IMR-90 (cell line): ENCODE measurements at regions not wholly inside any gene's neighbourhood (a gene's known extent, or its start where the extent isn't known, plus 50 kb on each side); places are given as distances from the start of the nearest gene placed in this dataset.

ENCODE experiments used
- ATAC-seq: fragments of 200-7000 bp; cut with Tn5 transposase; 2 replicates; pipeline ENCODE4 v1.9.1; 2020; ENCODE audit warnings: low read depth, mild to moderate bottlenecking, moderate library complexity
- BruUV-seq: library from RNA; stranded (reverse); fragments of 400-500 nt; replicated peaks from 2 replicates; lab custom pipeline; 2021; lab: Mats Ljungman, UMichigan
- CTCF ChIA-PET: fragments of 300-600 bp; formaldehyde crosslinking; extraction: SDS; loops from one replicate; lab custom pipeline; 2021; ENCODE audit warnings: antibody characterized with exemption; lab: Yijun Ruan, JAX
- POLR2A ChIA-PET: fragments of 300-600 bp; sonication (Branson Sonifier 250); formaldehyde crosslinking; loops from one replicate; lab custom pipeline; 2022; ENCODE audit warnings: antibody characterized with exemption; ENCODE audit not compliant: unreplicated experiment; lab: Charles Lee
- DNase-seq: peaks from one replicate; pipeline ENCODE4 v3.0.0; 2013
- H2AFZ ChIP-seq: replicated peaks from 2 replicates; pipeline ENCODE3; 2013; ENCODE audit warnings: low read length, mild to moderate bottlenecking; ENCODE audit not compliant: poor library complexity
- H2AK5ac ChIP-seq: 2 replicates; pipeline ENCODE4 v1.6.1; 2013; ENCODE audit warnings: low read depth, low read length, inconsistent platforms
- H2AK9ac ChIP-seq: replicated peaks from 2 replicates; pipeline ENCODE3; 2013; ENCODE audit warnings: mild to moderate bottlenecking, low read depth, low read length, moderate library complexity; ENCODE audit not compliant: poor library complexity
- H2BK120ac ChIP-seq: 2 replicates; pipeline ENCODE4 v1.6.1; 2013; ENCODE audit warnings: low read depth, low read length, inconsistent platforms
- H2BK15ac ChIP-seq: 3 replicates; pipeline ENCODE4 v1.6.1; 2013; ENCODE audit warnings: low read depth, low read length, inconsistent platforms
- H2BK20ac ChIP-seq: 2 replicates; pipeline ENCODE4 v1.6.1; 2013; ENCODE audit warnings: low read depth, mild to moderate bottlenecking, inconsistent platforms, low read length, moderate library complexity
- H2BK5ac ChIP-seq: 2 replicates; pipeline ENCODE4 v1.6.1; 2013; ENCODE audit warnings: mild to moderate bottlenecking, low read depth, low read length, inconsistent platforms; ENCODE audit not compliant: poor library complexity, severe bottlenecking
- H3K14ac ChIP-seq: replicated peaks from 2 replicates; pipeline ENCODE4 v1.6.1; 2013; ENCODE audit warnings: low read depth, low read length, inconsistent platforms
- H3K18ac ChIP-seq: 2 replicates; pipeline ENCODE4 v1.6.1; 2013; ENCODE audit warnings: low read depth, low read length, control low read depth
- H3K23ac ChIP-seq: 2 replicates; pipeline ENCODE4 v1.6.1; 2013; ENCODE audit warnings: low read depth, low read length, inconsistent platforms
- H3K27ac ChIP-seq: 2 replicates; pipeline ENCODE4 v1.5.1; 2013; ENCODE audit warnings: mild to moderate bottlenecking, control low read depth, low read length; ENCODE audit not compliant: insufficient read depth
- H3K27me3 ChIP-seq: 2 replicates; pipeline ENCODE4 v1.6.1; 2013; ENCODE audit warnings: low read length; ENCODE audit not compliant: control insufficient read depth, insufficient read depth
- H3K36me3 ChIP-seq: 2 replicates; pipeline ENCODE4 v1.6.1; 2013; ENCODE audit warnings: low read length, mixed read lengths; ENCODE audit not compliant: control insufficient read depth, insufficient read depth
- H3K4ac ChIP-seq: 2 replicates; pipeline ENCODE4 v1.6.1; 2013; ENCODE audit warnings: low read depth, low read length, inconsistent platforms
- H3K4me1 ChIP-seq: 2 replicates; pipeline ENCODE4 v1.6.1; 2013; ENCODE audit warnings: low read length, mixed read lengths; ENCODE audit not compliant: control insufficient read depth, insufficient read depth
- H3K4me2 ChIP-seq: 2 replicates; pipeline ENCODE4 v1.6.1; 2013; ENCODE audit warnings: low read depth, mild to moderate bottlenecking, control low read depth, low read length, moderate library complexity
- H3K4me3 ChIP-seq: 2 replicates; pipeline ENCODE4 v1.5.1; 2013; ENCODE audit warnings: low read depth, mild to moderate bottlenecking, control low read depth, low read length, moderate library complexity; ENCODE audit not compliant: insufficient read depth
- H3K56ac ChIP-seq: 2 replicates; pipeline ENCODE4 v1.6.1; 2013; ENCODE audit warnings: low read length, inconsistent platforms; ENCODE audit not compliant: insufficient read depth; ENCODE audit errors: extremely low read depth
- H3K79me1 ChIP-seq, 2 experiments: 2 replicates each; pipeline ENCODE4 v1.6.1; 2013; ENCODE audit warnings: low read length in 2 of 2, inconsistent platforms in 1 of 2, low read depth in 1 of 2
- H3K9ac ChIP-seq: 2 replicates; pipeline ENCODE4 v1.6.1; 2013; ENCODE audit warnings: low read depth, low read length, control low read depth
- H3K9me1 ChIP-seq: 2 replicates; pipeline ENCODE4 v1.6.1; 2013; ENCODE audit warnings: low read length, inconsistent platforms; ENCODE audit not compliant: insufficient read depth
- H3K9me3 ChIP-seq: 2 replicates; pipeline ENCODE4 v1.6.1; 2013; ENCODE audit warnings: low read length; ENCODE audit not compliant: control insufficient read depth, insufficient read depth
- H4K20me1 ChIP-seq: 2 replicates; pipeline ENCODE4 v1.6.1; 2013; ENCODE audit warnings: low read length, inconsistent platforms; ENCODE audit not compliant: insufficient read depth
- H4K5ac ChIP-seq: 2 replicates; pipeline ENCODE4 v1.6.1; 2013; ENCODE audit warnings: mild to moderate bottlenecking, low read depth, low read length, control low read depth
- H4K8ac ChIP-seq, 2 experiments: 2 replicates each; pipeline ENCODE4 v1.6.1; 2013; ENCODE audit warnings: low read depth in 2 of 2, low read length in 2 of 2, control low read depth in 1 of 2, inconsistent platforms in 1 of 2
- H4K91ac ChIP-seq: 2 replicates; pipeline ENCODE4 v1.6.1; 2013; ENCODE audit warnings: low read depth, low read length, inconsistent platforms; ENCODE audit not compliant: insufficient read depth
- BHLHE40 ChIP-seq: fragments of 150-350 bp; IDR thresholded peaks from 2 replicates; pipeline ENCODE4 v1.6.1; 2016; ENCODE audit warnings: mild to moderate bottlenecking, low read depth, low read length
- CEBPB ChIP-seq: IDR thresholded peaks from 2 replicates; pipeline ENCODE4 v1.6.1; 2012; ENCODE audit warnings: low read depth, low read length, improper control_type of control experiment
- CHD1 ChIP-seq: IDR thresholded peaks from 2 replicates; pipeline ENCODE4 v1.6.1; 2012; ENCODE audit warnings: low read depth, low read length, improper control_type of control experiment
- CTCF ChIP-seq: conservative IDR thresholded peaks from 2 replicates; pipeline ENCODE4 v1.5.1; 2012; ENCODE audit warnings: mild to moderate bottlenecking, low read depth, low read length, improper control_type of control experiment
- FOS ChIP-seq: fragments of 150-350 bp; IDR thresholded peaks from 2 replicates; pipeline ENCODE4 v1.6.1; 2016; ENCODE audit warnings: low read depth, low read length
- MAFK ChIP-seq: IDR thresholded peaks from 2 replicates; pipeline ENCODE4 v1.6.1; 2012; ENCODE audit warnings: low read depth, low read length, improper control_type of control experiment
- MAZ ChIP-seq: IDR thresholded peaks from 2 replicates; pipeline ENCODE4 v1.6.1; 2012; ENCODE audit warnings: low read depth, mild to moderate bottlenecking, low read length, improper control_type of control experiment, moderate library complexity, borderline replicate concordance
- MXI1 ChIP-seq: IDR thresholded peaks from 2 replicates; pipeline ENCODE4 v1.6.1; 2012; ENCODE audit warnings: low read depth, mild to moderate bottlenecking, low read length, moderate library complexity, borderline replicate concordance
- NFE2L2 ChIP-seq: fragments of 150-350 bp; IDR thresholded peaks from 2 replicates; pipeline ENCODE4 v1.6.1; 2016; ENCODE audit warnings: low read depth, mild to moderate bottlenecking, low read length
- POLR2A ChIP-seq: IDR thresholded peaks from 2 replicates; pipeline ENCODE4 v1.6.1; 2012; ENCODE audit warnings: mild to moderate bottlenecking, low read depth, low read length
- RAD21 ChIP-seq: IDR thresholded peaks from 2 replicates; pipeline ENCODE4 v1.6.1; 2012; ENCODE audit warnings: low read length, improper control_type of control experiment
- RCOR1 ChIP-seq: IDR thresholded peaks from 2 replicates; pipeline ENCODE4 v1.6.1; 2012; ENCODE audit warnings: mild to moderate bottlenecking, low read length, improper control_type of control experiment; ENCODE audit not compliant: insufficient replicate concordance
- RFX5 ChIP-seq: IDR thresholded peaks from 2 replicates; pipeline ENCODE4 v1.8.0; 2012; ENCODE audit warnings: low read depth, mild to moderate bottlenecking, low read length, moderate library complexity
- SMC3 ChIP-seq: fragments of 150-350 bp; IDR thresholded peaks from 2 replicates; pipeline ENCODE4 v1.6.1; 2016; ENCODE audit warnings: low read depth, mild to moderate bottlenecking, antibody characterized with exemption, low read length, moderate library complexity
- USF2 ChIP-seq: fragments of 150-350 bp; IDR thresholded peaks from 2 replicates; pipeline ENCODE4 v1.6.1; 2017; ENCODE audit warnings: mild to moderate bottlenecking, antibody characterized with exemption, low read length, low read depth
- WGBS, 2 experiments: methylation state at CpG; one replicate each; pipeline versions ENCODE4 v1.1.5 to v1.1.7; 2013; ENCODE audit warnings: missing lambda C conversion rate in 2 of 2; ENCODE audit not compliant: insufficient read length in 1 of 2; ENCODE audit errors: extremely low coverage in 2 of 2; 5-methylcytosine and 5-hydroxymethylcytosine counted together
- dilution Hi-C: fragments of 300-500 bp; cut with HindIII; formaldehyde crosslinking; loops from one replicate; pipeline ENCODE4 v1.14.3; 2018; ENCODE audit warnings: low sequenced_read_pairs; ENCODE audit not compliant: unreplicated experiment
- in situ Hi-C: fragments of 300-500 bp; cut with MboI; formaldehyde crosslinking; loops from 3 replicates; pipeline ENCODE4 v1.14.3; 2019; ENCODE audit warnings: low sequenced_read_pairs, inconsistent platforms, mixed read lengths
- intact Hi-C: fragments of 100-400 bp; cut with micrococcal nuclease; formaldehyde crosslinking; loops from 2 replicates; pipeline ENCODE4 v1.10.0; 2022

DNA sequence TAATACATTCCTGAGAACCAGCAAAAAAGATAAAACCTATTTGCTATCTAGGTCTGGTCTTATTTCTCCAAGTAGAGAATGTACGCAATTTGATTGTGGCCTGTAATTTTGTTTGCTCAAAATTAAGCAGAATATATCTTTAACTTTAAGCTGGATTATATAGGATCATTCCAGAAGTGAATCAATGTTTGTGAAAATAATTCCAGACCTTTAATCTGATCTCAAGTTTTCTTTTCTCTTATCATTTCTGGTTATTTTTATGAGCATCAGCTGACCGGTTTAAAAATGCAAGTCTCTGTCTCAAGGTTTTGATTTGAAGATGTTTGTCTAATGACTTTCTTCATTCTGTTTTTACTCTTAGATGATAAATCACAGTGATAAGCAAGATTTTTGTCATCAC, 997.9 kb upstream of the FLRT2 start:
- CTCF ChIA-PET, result interaction anchor here (1.3 kb wide), 1 partner anchor 11 kb away, joined by 3 read pairs; no protein-coding TSS in a partner anchor
- H2BK20ac ChIP-seq, result no peak overlapping the region
- dilution Hi-C loops (no loop called here), in situ Hi-C loops (no loop called here), intact Hi-C loops (no loop called here)
- H3K9me3 ChIP-seq, result no peaks in the 10 kb centered on the region
- H2AK5ac ChIP-seq, result no peak overlapping the region
- TF ChIP-seq FOS, result no peak
- no peak for TF ChIP-seq CEBPB
- no peak for TF ChIP-seq CTCF
- TF ChIP-seq BHLHE40, result no peak
- no peak for TF ChIP-seq POLR2A
- no peak for TF ChIP-seq USF2
- TF ChIP-seq MAFK, result no peak
- no peak for TF ChIP-seq RCOR1
- TF ChIP-seq MAZ, result no peak
- no peak for TF ChIP-seq RFX5
- no peak for TF ChIP-seq NFE2L2
- no peak for TF ChIP-seq CHD1
- no peak for TF ChIP-seq RAD21
- no peak for TF ChIP-seq SMC3
- TF ChIP-seq MXI1, result no peak
- POLR2A ChIA-PET, result no interaction called here
- no peaks in the 10 kb centered on the region for H3K79me1 ChIP-seq
- H2AFZ ChIP-seq, result no peak overlapping the region
- no peak overlapping the region for H3K14ac ChIP-seq
- WGBS, 2 experiments, result no CpG with 5 or more reads among the region's 2 CpGs
- ATAC-seq (no peak), DNase-seq (no peak)
- no peak overlapping the region for H3K9ac ChIP-seq
- H3K56ac ChIP-seq, result no peak overlapping the region
- H3K27ac ChIP-seq, result no peak overlapping the region
- no peak overlapping the region for H3K4ac ChIP-seq
- H4K5ac ChIP-seq, result no peak overlapping the region
- H3K27me3 ChIP-seq, result no peaks in the 10 kb centered on the region
- no peak overlapping the region for H4K91ac ChIP-seq
- no peaks in the 10 kb centered on the region for H3K36me3 ChIP-seq
- H4K8ac ChIP-seq, result no peak overlapping the region
- H3K18ac ChIP-seq, result no peak overlapping the region
- no peaks in the 10 kb centered on the region for H4K20me1 ChIP-seq
- no peaks in the 10 kb centered on the region for H3K9me1 ChIP-seq
- H3K4me2 ChIP-seq, result no peak overlapping the region
- H3K23ac ChIP-seq, result no peak overlapping the region
- no peak overlapping the region for H2BK120ac ChIP-seq
- BruUV-seq, result no TSS peak
- H2AK9ac ChIP-seq, result no peak overlapping the region
- no peak overlapping the region for H2BK5ac ChIP-seq
- H2BK15ac ChIP-seq, result no peak overlapping the region
- no peaks in the 10 kb centered on the region for H3K4me1 ChIP-seq
- no peak overlapping the region for H3K4me3 ChIP-seq
